IMR-90 (cell line): ENCODE measurements at regions not wholly inside any gene's neighbourhood (a gene's known extent, or its start where the extent isn't known, plus 50 kb on each side); places are given as distances from the start of the nearest gene placed in this dataset.

Source experiments
- ATAC-seq: fragments of 200-7000 bp; cut with Tn5 transposase; 2 replicates; pipeline ENCODE4 v1.9.1; 2020; ENCODE audit warnings: low read depth, mild to moderate bottlenecking, moderate library complexity
- BruUV-seq: library from RNA; stranded (reverse); fragments of 400-500 nt; replicated peaks from 2 replicates; lab custom pipeline; 2021; lab: Mats Ljungman, UMichigan
- CTCF ChIA-PET: fragments of 300-600 bp; formaldehyde crosslinking; extraction: SDS; loops from one replicate; lab custom pipeline; 2021; ENCODE audit warnings: antibody characterized with exemption; lab: Yijun Ruan, JAX
- POLR2A ChIA-PET: fragments of 300-600 bp; sonication (Branson Sonifier 250); formaldehyde crosslinking; loops from one replicate; lab custom pipeline; 2022; ENCODE audit warnings: antibody characterized with exemption; ENCODE audit not compliant: unreplicated experiment; lab: Charles Lee
- DNase-seq: peaks from one replicate; pipeline ENCODE4 v3.0.0; 2013
- H2AFZ ChIP-seq: replicated peaks from 2 replicates; pipeline ENCODE3; 2013; ENCODE audit warnings: low read length, mild to moderate bottlenecking; ENCODE audit not compliant: poor library complexity
- H2AK5ac ChIP-seq: 2 replicates; pipeline ENCODE4 v1.6.1; 2013; ENCODE audit warnings: low read depth, low read length, inconsistent platforms
- H2AK9ac ChIP-seq: replicated peaks from 2 replicates; pipeline ENCODE3; 2013; ENCODE audit warnings: mild to moderate bottlenecking, low read depth, low read length, moderate library complexity; ENCODE audit not compliant: poor library complexity
- H2BK120ac ChIP-seq: 2 replicates; pipeline ENCODE4 v1.6.1; 2013; ENCODE audit warnings: low read depth, low read length, inconsistent platforms
- H2BK15ac ChIP-seq: 3 replicates; pipeline ENCODE4 v1.6.1; 2013; ENCODE audit warnings: low read depth, low read length, inconsistent platforms
- H2BK20ac ChIP-seq: 2 replicates; pipeline ENCODE4 v1.6.1; 2013; ENCODE audit warnings: low read depth, mild to moderate bottlenecking, inconsistent platforms, low read length, moderate library complexity
- H2BK5ac ChIP-seq: 2 replicates; pipeline ENCODE4 v1.6.1; 2013; ENCODE audit warnings: mild to moderate bottlenecking, low read depth, low read length, inconsistent platforms; ENCODE audit not compliant: poor library complexity, severe bottlenecking
- H3K14ac ChIP-seq: replicated peaks from 2 replicates; pipeline ENCODE4 v1.6.1; 2013; ENCODE audit warnings: low read depth, low read length, inconsistent platforms
- H3K18ac ChIP-seq: 2 replicates; pipeline ENCODE4 v1.6.1; 2013; ENCODE audit warnings: low read depth, low read length, control low read depth
- H3K23ac ChIP-seq: 2 replicates; pipeline ENCODE4 v1.6.1; 2013; ENCODE audit warnings: low read depth, low read length, inconsistent platforms
- H3K27ac ChIP-seq: 2 replicates; pipeline ENCODE4 v1.5.1; 2013; ENCODE audit warnings: mild to moderate bottlenecking, control low read depth, low read length; ENCODE audit not compliant: insufficient read depth
- H3K27me3 ChIP-seq: 2 replicates; pipeline ENCODE4 v1.6.1; 2013; ENCODE audit warnings: low read length; ENCODE audit not compliant: control insufficient read depth, insufficient read depth
- H3K36me3 ChIP-seq: 2 replicates; pipeline ENCODE4 v1.6.1; 2013; ENCODE audit warnings: low read length, mixed read lengths; ENCODE audit not compliant: control insufficient read depth, insufficient read depth
- H3K4ac ChIP-seq: 2 replicates; pipeline ENCODE4 v1.6.1; 2013; ENCODE audit warnings: low read depth, low read length, inconsistent platforms
- H3K4me1 ChIP-seq: 2 replicates; pipeline ENCODE4 v1.6.1; 2013; ENCODE audit warnings: low read length, mixed read lengths; ENCODE audit not compliant: control insufficient read depth, insufficient read depth
- H3K4me2 ChIP-seq: 2 replicates; pipeline ENCODE4 v1.6.1; 2013; ENCODE audit warnings: low read depth, mild to moderate bottlenecking, control low read depth, low read length, moderate library complexity
- H3K4me3 ChIP-seq: 2 replicates; pipeline ENCODE4 v1.5.1; 2013; ENCODE audit warnings: low read depth, mild to moderate bottlenecking, control low read depth, low read length, moderate library complexity; ENCODE audit not compliant: insufficient read depth
- H3K56ac ChIP-seq: 2 replicates; pipeline ENCODE4 v1.6.1; 2013; ENCODE audit warnings: low read length, inconsistent platforms; ENCODE audit not compliant: insufficient read depth; ENCODE audit errors: extremely low read depth
- H3K79me1 ChIP-seq, 2 experiments: 2 replicates each; pipeline ENCODE4 v1.6.1; 2013; ENCODE audit warnings: low read length in 2 of 2, inconsistent platforms in 1 of 2, low read depth in 1 of 2
- H3K9ac ChIP-seq: 2 replicates; pipeline ENCODE4 v1.6.1; 2013; ENCODE audit warnings: low read depth, low read length, control low read depth
- H3K9me1 ChIP-seq: 2 replicates; pipeline ENCODE4 v1.6.1; 2013; ENCODE audit warnings: low read length, inconsistent platforms; ENCODE audit not compliant: insufficient read depth
- H3K9me3 ChIP-seq: 2 replicates; pipeline ENCODE4 v1.6.1; 2013; ENCODE audit warnings: low read length; ENCODE audit not compliant: control insufficient read depth, insufficient read depth
- H4K20me1 ChIP-seq: 2 replicates; pipeline ENCODE4 v1.6.1; 2013; ENCODE audit warnings: low read length, inconsistent platforms; ENCODE audit not compliant: insufficient read depth
- H4K5ac ChIP-seq: 2 replicates; pipeline ENCODE4 v1.6.1; 2013; ENCODE audit warnings: mild to moderate bottlenecking, low read depth, low read length, control low read depth
- H4K8ac ChIP-seq, 2 experiments: 2 replicates each; pipeline ENCODE4 v1.6.1; 2013; ENCODE audit warnings: low read depth in 2 of 2, low read length in 2 of 2, control low read depth in 1 of 2, inconsistent platforms in 1 of 2
- H4K91ac ChIP-seq: 2 replicates; pipeline ENCODE4 v1.6.1; 2013; ENCODE audit warnings: low read depth, low read length, inconsistent platforms; ENCODE audit not compliant: insufficient read depth
- CHD1 ChIP-seq: IDR thresholded peaks from 2 replicates; pipeline ENCODE4 v1.6.1; 2012; ENCODE audit warnings: low read depth, low read length, improper control_type of control experiment
- CTCF ChIP-seq: conservative IDR thresholded peaks from 2 replicates; pipeline ENCODE4 v1.5.1; 2012; ENCODE audit warnings: mild to moderate bottlenecking, low read depth, low read length, improper control_type of control experiment
- ELK1 ChIP-seq: fragments of 150-350 bp; IDR thresholded peaks from 2 replicates; pipeline ENCODE4 v1.6.1; 2016; ENCODE audit warnings: low read depth, mild to moderate bottlenecking, low read length, moderate library complexity, borderline replicate concordance
- FOS ChIP-seq: fragments of 150-350 bp; IDR thresholded peaks from 2 replicates; pipeline ENCODE4 v1.6.1; 2016; ENCODE audit warnings: low read depth, low read length
- MAZ ChIP-seq: IDR thresholded peaks from 2 replicates; pipeline ENCODE4 v1.6.1; 2012; ENCODE audit warnings: low read depth, mild to moderate bottlenecking, low read length, improper control_type of control experiment, moderate library complexity, borderline replicate concordance
- MXI1 ChIP-seq: IDR thresholded peaks from 2 replicates; pipeline ENCODE4 v1.6.1; 2012; ENCODE audit warnings: low read depth, mild to moderate bottlenecking, low read length, moderate library complexity, borderline replicate concordance
- NFE2L2 ChIP-seq: fragments of 150-350 bp; IDR thresholded peaks from 2 replicates; pipeline ENCODE4 v1.6.1; 2016; ENCODE audit warnings: low read depth, mild to moderate bottlenecking, low read length
- RAD21 ChIP-seq: IDR thresholded peaks from 2 replicates; pipeline ENCODE4 v1.6.1; 2012; ENCODE audit warnings: low read length, improper control_type of control experiment
- RCOR1 ChIP-seq: IDR thresholded peaks from 2 replicates; pipeline ENCODE4 v1.6.1; 2012; ENCODE audit warnings: mild to moderate bottlenecking, low read length, improper control_type of control experiment; ENCODE audit not compliant: insufficient replicate concordance
- RFX5 ChIP-seq: IDR thresholded peaks from 2 replicates; pipeline ENCODE4 v1.8.0; 2012; ENCODE audit warnings: low read depth, mild to moderate bottlenecking, low read length, moderate library complexity
- SMC3 ChIP-seq: fragments of 150-350 bp; IDR thresholded peaks from 2 replicates; pipeline ENCODE4 v1.6.1; 2016; ENCODE audit warnings: low read depth, mild to moderate bottlenecking, antibody characterized with exemption, low read length, moderate library complexity
- WGBS, 2 experiments: methylation state at CpG; one replicate each; pipeline versions ENCODE4 v1.1.5 to v1.1.7; 2013; ENCODE audit warnings: missing lambda C conversion rate in 2 of 2; ENCODE audit not compliant: insufficient read length in 1 of 2; ENCODE audit errors: extremely low coverage in 2 of 2; 5-methylcytosine and 5-hydroxymethylcytosine counted together
- dilution Hi-C: fragments of 300-500 bp; cut with HindIII; formaldehyde crosslinking; loops from one replicate; pipeline ENCODE4 v1.14.3; 2018; ENCODE audit warnings: low sequenced_read_pairs; ENCODE audit not compliant: unreplicated experiment
- in situ Hi-C: fragments of 300-500 bp; cut with MboI; formaldehyde crosslinking; loops from 3 replicates; pipeline ENCODE4 v1.14.3; 2019; ENCODE audit warnings: low sequenced_read_pairs, inconsistent platforms, mixed read lengths
- intact Hi-C: fragments of 100-400 bp; cut with micrococcal nuclease; formaldehyde crosslinking; loops from 2 replicates; pipeline ENCODE4 v1.10.0; 2022

GRCh38 chr13:67776151-67776550 lies 546.0 kb upstream of the PCDH9 start:
- ATAC-seq, result no peak
- H2BK5ac ChIP-seq, result no peak overlapping the region
- no peak overlapping the region for H4K91ac ChIP-seq
- no peaks in the 10 kb centered on the region for H3K27me3 ChIP-seq
- H3K18ac ChIP-seq, result no peak overlapping the region
- H4K8ac ChIP-seq, result no peak overlapping the region
- H3K27ac ChIP-seq, result no peak overlapping the region
- H2AK5ac ChIP-seq, result no peak overlapping the region
- H2BK15ac ChIP-seq, result no peak overlapping the region
- H3K23ac ChIP-seq, result no peak overlapping the region
- no peak overlapping the region for H2AFZ ChIP-seq
- no peak for DNase-seq
- no peak overlapping the region for H2BK120ac ChIP-seq
- H3K14ac ChIP-seq, result no peak overlapping the region
- H3K4me3 ChIP-seq, result no peak overlapping the region
- no peaks in the 10 kb centered on the region for H3K36me3 ChIP-seq
- H3K9me1 ChIP-seq, result no peaks in the 10 kb centered on the region
- H2AK9ac ChIP-seq, result no peak overlapping the region
- in situ Hi-C loops, result no loop called here
- POLR2A ChIA-PET, result no interaction called here
- H4K5ac ChIP-seq, result no peak overlapping the region
- WGBS, 2 experiments, result no CpG with 5 or more reads among the region's 3 CpGs
- H3K9me3 ChIP-seq, result peaks cover 5% of the 10 kb centered on the region; the same call in 1 of the 2 replicates
- H3K4ac ChIP-seq, result no peak overlapping the region
- H3K56ac ChIP-seq, result no peak overlapping the region
- intact Hi-C loops, result no loop called here
- no TSS peak for BruUV-seq
- dilution Hi-C loops, result no loop called here
- CTCF ChIA-PET, result no interaction called here
- TF ChIP-seq MXI1 (no peak), RAD21 (no peak), MAZ (no peak), CTCF (no peak), NFE2L2 (no peak), ELK1 (no peak), SMC3 (no peak), RFX5 (no peak), FOS (no peak), RCOR1 (no peak), CHD1 (no peak)
- no peaks in the 10 kb centered on the region for H3K4me1 ChIP-seq
- H4K20me1 ChIP-seq, result no peaks in the 10 kb centered on the region
- H3K4me2 ChIP-seq, result no peak overlapping the region
- no peak overlapping the region for H2BK20ac ChIP-seq
- H3K9ac ChIP-seq, result no peak overlapping the region
- no peaks in the 10 kb centered on the region for H3K79me1 ChIP-seq
